ENCODE measurements at regions not wholly inside any gene's neighbourhood (a gene's known extent, or its start where the extent isn't known, plus 50 kb on each side); places are given as distances from the start of the nearest gene placed in this dataset.

DNA sequence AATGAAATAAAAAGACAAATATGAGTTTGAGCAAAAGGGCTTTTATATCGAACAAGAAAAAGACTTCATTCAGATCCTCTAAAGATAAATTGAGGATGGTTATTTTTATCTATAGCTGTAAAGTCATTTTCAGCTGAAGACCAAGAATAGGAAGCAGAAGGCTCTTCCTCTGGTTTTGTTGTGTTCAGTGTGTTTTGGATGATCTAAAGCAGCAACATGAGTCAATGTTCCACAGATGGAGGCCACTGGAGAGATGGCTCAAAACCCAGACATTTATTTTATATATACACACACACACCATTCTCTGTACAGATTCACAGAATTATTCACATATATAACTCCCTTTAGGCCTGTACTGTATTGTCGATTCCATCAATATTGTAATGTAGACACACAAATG is 424.3 kb downstream of the MBD2 start:
- no peak for DNase-seq

DNA sequence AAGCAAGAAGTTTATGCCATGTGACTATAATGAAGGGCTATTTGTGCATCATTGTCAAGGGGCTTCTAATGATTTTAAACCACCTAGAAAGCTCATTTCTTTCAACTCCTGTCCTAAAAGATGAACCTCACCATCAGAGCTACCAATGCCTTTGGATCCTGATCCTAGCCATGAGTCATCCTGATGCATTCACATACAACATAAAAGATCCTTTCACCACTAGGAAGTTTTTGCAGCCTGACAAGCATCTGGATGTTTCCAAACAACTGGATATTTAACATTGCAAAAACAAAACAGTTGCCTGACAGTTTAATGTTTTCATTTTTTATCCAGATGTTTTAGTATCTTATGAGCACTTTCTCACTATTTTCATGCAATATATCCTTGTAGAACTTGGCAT is 425.3 kb downstream of the MBD2 start:
- no peak for DNase-seq

DNA sequence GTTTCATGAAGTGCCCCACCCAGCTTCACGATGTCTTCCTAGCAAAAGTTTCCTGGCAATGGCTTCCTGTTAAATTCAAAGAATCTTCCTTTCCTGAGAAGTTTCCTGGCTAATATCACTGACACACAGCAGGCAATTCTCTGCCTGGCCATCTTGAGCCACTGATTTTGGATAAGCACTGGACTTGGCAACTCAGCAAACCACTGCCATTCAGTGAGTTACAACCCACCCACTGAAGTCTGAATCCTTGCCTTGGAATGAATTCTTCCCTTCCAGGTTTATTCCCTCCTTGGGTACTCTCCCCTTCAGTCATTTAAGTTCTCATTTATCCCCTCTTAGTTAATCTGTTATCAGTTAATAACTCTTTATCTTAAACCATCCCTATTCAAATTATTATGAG is 426.0 kb downstream of the MBD2 start:
- no peak for DNase-seq

DNA sequence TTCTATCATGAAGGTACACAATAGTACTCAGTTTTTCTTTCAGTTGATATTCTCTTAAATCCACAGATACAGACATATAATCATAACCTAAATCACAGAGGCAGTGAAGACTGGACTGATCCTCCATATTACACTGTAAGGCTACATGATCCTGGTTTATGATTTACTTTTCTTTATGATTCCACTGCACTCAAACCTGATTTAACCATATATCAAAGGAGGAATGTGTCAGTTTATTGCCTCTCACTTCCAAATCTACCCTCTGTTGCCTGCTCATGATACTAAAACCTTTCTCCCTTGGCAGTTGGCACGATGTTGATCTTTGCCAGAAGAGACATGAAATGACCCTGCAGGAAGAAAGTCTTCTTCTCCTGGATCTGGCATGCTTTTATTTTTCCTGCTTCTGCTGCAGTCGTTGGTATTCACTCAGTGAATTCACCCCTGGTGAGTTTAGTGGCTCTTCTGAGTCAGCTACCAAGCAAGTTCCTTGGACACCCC is 426.4 kb downstream of the MBD2 start:
- DNase-seq, result no peak

DNA sequence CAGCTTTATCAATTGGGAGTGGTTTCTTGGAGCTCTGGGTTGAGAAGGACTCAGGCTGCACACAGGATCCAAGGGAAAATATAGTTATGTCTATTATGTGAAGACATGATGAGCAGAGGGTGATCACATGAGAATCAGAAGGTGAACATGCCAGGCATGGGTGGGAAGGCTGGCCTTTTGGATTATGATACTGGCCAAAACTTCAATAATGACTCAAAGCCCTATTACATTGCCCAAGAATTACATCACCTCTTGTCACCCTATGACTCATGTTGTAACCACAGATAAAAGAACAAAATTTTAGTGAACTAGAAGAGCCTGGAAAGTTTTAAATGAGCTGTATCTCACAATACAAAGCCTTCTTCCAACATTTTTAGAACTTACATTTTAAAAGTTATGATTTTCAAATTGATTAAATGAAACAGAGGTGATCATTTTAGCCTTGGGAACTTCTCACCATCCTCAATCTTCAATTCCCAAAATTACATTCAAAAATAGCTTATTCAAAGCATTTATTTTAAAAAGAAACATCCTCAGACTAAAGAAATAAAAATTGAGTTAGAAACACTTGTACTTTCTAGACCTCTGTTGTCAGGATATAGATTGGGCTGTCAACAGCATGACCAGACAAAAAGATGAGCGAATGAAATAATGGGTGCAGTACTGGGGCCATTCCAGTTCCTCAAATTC is 428.3 kb downstream of the MBD2 start:
- DNase-seq, result no peak

DNA sequence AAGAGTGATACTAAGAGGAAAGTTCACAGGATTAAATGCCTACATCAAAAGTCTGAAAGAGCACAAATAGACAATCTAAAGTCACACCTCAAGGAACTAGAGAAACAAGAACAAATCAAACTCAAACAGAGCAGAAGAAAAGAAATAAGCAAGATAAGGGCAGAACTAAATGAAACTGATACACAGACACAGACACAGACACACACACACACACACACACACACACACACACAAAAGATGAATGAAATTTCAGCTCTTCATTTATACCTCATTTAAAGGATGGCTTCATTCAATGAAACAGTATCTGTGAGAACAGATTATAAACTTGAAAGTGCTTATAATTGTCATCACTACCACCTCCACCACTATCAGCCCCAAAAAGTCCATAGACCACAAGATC is 428.9 kb downstream of the MBD2 start:
- DNase-seq, result no peak

DNA sequence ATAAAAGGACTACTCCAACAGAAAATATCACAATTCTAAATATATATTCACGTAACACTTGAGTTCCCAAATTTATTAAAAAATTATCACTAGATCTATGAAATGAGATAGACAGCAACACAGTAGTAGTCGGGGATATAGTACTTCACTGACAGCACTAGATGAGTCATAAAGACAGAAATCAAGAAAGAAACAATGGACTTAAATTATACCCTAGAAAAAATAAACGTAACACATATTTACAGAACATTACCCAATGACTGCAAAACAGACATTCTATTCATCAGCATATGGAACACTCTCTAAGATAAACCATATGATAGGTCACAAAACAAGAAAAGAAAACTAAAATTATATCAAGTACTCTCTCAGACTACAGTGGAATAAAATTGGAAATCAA is 429.4 kb downstream of the MBD2 start:
- no peak for DNase-seq

DNA sequence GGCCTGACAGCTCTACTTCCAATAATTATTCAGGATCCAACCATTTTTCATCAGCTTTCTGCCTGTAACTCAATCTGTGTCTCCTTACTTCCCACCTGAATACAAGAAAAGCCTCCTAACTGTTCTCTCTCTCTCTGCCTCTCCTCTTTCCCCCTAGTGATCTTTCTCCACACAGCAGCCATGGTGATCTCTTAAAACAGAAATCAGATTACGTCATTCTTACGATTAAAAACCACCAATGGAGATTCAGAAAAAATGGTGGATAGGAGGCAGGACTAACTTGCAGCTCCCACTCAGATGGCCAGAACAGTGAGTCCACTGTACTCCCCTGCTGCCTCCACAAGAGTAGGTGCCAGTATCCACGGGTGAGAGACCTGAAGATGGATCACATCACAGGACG is 431.7 kb downstream of the MBD2 start:
- no peak for DNase-seq

DNA sequence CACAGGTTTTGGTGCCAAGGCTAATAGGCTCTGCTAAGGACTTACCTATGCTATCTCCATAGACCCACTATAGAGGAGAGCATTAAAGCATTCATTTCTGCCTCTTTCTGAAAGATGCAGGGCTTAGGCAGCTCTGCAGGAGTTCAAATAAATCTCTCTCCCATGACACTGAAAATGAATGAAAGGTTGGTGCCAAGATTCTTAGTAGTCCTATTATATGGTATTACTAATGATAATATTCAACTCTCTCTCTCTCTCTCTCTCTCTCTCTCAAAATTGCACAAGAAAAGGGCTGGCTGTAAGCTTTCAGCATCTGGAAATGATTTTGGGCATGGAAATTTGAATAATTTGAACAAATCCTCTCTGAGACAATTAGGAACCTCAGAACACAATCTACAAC is 433.7 kb downstream of the MBD2 start:
- no peak for DNase-seq

DNA sequence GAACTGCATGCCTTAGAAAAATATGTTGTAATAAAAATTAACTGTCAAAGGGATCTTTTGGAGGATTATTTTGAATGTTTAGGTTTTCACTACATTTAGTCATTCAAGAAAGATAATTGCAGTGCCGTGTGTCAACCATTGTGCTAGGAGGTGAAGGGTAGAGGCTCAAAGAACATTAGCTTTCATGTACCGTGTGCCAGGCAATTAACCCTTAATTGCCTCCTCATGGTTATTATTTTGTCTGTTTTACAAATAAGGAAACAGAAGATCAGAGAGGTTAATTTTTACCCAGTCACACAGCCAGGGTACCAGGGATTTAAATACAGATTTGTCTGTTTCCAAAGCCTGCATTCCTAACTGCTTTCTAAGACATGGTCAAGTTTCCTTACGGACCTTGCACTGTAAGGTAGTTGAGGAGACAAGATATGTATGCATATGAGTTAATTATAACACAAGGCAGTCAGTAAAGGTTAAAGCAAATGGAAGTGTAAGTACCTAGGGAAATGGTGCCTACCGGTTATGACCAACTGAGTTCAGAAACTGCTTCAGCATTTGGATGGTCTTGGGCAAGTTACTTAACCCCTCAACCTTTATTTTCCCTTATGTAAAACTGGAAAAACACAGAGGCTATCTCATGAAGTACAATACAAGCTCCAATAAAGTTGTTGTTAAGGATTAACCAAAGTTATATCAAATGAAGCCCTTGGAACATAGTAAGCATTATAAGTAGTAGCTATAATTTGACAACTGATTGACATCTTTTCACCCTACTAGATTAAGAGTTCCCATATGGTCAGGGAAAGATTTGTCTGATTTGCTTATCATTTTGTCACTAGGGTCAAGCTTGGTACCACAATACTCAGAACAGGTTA is 434.9 kb downstream of the MBD2 start:
- DNase-seq, result no peak

DNA sequence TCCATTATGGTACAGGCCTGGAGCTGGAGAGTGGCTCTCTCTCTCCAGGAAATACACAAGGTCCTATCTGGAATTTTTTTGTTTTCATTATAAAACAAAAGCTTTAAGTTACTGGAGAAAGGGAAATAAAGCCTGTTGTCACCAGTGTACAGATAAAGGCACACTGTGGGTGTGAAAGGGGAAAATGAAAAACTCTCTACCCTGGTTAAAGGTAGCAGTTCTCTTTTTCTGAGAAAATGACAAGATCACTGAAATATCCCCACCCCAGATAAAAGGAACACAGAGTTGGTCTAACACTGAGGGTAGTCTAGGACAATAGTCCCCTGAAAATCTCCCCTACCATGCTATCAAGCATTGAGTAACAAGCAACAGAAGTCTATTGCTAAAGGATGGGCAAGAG is 438.7 kb downstream of the MBD2 start:
- DNase-seq, result no peak

DNA sequence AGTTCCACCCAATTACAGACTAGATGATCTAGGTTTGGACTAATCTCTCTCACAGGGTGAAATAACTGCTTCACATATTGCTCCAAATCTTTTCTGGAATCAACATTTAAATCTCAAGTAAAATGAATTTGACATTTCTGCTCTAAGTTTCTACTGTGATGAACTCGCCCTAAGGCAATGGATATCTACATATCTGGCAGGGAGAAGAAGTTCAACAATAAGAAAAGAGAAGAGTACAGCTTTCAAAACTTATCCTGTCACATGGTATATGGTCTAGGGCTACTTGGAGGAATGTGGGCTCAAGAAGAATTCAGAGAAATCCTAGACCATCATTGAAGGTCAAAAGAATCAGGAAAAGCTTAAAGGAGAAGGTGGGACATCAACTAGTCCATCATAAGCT is 440.2 kb downstream of the MBD2 start:
- DNase-seq, result no peak

DNA sequence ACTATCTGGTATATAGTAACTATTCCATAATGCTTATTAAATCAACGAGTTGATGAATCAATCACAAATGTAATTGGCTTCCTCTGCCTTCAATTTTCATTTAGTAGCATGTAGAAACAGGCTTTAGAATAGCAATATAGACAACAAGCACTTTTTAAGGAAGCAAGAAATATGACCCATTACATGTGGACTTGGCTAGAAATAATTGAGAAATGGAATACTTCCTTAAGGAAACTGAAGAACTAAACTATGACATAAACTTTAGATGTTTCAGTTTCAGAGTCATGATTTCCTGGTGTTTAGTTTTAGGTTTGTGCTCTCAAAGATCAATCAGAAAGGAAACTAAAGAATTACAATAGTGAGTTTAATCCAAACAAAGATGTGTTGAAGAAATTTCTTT is 443.8 kb downstream of the MBD2 start:
- DNase-seq, result no peak

DNA sequence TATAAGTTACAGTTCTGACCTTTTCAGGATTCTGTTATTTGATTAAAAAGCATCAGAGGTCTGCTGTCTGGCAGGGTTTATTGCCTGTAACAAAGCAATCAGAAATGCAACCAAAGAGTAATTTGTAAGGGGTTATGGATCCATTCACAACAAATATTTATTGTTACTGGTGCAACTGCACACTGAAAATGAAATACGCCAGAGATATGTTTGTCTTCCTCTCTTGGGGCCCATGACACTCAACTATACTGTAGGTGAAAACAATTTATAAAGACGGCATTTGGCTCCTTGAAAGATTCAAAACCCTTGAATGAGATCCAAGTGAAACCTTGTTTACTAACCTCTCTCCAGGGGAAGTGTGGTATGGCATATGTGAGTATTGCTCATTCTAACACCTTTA is 452.2 kb downstream of the MBD2 start:
- DNase-seq, result no peak

DNA sequence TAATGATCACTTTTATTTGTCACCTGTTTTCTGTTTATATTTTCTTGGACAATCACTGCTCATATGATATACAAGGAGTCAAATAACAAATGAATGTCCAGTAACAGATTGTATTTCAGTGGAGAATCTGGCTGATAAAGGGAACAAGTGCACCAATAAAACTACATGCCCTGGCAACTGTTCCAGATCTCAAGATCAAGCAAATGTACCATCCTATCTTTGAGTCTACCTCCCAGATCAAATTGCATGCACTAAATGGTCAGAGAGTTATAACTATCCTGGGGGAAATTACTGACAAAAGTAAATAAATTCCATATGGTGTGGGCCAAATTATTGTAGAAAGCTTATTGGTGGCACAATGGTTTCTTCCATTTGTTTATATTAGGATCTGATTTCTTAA is 452.8 kb downstream of the MBD2 start:
- DNase-seq, result no peak

DNA sequence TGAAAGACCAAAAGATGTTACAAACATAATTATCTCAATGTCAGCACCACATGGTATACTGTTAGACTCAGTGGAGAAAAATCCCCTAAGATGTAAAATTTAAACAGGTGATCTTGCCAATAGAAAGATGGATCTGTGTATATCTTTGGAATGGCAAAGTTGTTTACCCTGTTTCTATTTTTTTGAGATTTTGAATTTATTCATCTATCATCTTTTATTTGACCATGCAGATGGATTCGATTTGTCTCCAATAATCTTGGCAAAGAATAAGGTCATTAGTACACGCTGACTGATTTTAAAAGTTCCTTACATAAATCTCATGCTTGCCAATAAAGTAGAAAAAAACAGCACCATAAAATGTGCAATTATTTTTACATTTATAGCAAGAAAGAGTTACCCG is 459.3 kb downstream of the MBD2 start:
- DNase-seq, result no peak

DNA sequence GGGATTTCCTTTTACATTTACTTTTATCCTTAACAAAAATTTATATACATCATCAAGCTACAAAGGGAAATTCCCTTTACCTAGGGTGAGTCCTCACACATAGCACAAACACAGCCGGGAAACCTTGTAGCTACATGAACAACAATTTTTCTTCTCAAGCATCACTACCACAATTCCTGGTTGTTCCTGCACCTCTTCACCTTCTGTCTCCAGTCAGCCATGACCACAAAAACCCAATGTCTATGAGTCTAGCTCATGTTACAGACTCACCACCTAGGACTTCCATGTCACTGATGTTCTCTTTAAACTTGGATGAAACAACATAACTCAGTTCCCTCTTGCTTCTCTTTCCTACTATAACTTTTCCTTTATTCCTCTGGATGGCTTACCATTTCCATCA is 460.4 kb downstream of the MBD2 start:
- DNase-seq, result no peak

DNA sequence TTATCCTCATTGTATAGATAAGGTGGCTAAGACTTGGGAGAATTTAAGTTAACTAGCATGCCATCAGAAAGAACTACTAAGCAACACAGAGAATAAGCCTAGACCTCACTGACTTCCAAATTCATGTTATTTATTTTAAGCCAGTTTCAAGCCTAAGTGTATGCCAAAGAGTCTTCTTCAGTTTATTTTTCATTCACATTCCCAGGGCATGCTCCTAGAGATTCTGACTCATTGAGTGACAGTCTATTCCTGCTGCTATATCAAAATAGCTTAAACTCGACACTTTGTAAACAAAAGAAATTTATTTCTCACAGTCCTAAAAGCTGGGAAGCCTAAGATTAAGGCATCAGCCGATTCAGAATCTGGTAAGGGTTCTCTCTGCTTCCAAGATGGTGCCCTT is 467.1 kb downstream of the MBD2 start:
- no peak for DNase-seq

DNA sequence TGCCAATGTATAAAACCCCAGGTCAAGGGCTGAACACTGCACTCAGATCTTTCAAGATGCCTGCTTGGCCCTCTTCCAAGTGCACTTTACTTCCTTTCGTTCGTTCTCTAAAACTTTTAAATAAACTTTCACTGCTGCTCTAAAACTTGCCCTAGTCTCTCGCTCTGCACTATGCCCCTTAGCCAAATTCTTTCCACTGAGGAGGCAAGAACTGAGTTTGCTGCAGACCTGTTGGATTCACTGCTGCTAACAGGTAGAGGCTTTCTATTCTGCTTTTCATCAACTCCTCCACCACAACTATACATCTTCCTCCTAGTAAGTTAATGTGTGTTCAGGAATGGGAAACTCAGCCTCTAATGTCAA is 467.9 kb downstream of the MBD2 start:
- no peak for DNase-seq

DNA sequence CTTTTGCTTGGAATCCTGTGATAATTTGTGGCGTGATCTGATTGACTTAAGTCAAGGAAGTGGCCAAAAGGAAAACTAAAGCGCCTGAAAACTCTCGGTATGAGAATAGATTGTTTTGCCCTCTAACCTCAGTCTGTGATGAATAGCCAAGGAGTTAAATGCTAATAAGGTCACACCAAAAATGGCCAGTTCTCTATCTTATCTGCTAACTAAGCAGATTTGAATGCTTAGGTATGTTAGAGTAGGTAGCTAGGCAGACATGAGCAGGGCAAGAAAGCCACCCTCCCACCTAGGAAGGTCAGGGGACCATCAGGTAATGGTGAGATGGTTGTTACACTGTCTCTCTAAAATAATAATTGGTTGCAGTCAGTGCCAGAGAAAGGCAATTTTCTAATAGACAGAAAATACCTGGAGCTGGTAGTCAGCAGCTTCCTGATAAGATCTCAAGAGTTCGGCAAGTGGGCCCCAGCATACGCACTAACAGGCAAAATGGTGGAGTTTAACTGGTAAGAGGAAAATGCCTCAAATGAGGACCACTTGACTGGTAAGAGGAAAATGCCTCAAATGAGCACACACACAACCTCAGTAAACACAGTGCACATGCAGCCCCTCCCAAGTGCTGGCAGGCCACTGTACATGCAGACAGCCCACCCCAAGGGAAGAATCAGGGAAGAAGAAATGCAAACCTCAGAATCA is 468.4 kb downstream of the MBD2 start:
- DNase-seq, result no peak

DNA sequence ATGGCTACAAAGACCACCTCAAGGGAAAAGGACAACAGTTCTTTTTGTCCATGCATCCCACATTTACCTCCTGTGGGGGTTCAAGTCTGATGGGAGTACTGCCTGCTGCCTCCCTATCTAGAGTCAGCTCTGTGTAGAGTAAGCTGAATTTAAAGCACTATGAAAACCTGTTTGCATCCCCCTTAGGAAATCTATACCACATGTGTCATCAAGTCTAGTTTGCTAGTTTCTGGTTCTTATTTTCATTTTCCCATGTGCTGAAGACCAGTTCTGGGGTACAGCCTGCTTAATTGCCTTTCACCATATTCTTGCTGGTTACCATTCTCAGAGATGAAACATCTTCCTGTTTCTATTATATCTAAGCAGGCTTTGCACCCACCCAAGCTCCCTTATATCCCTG is 470.3 kb downstream of the MBD2 start:
- no peak for DNase-seq

DNA sequence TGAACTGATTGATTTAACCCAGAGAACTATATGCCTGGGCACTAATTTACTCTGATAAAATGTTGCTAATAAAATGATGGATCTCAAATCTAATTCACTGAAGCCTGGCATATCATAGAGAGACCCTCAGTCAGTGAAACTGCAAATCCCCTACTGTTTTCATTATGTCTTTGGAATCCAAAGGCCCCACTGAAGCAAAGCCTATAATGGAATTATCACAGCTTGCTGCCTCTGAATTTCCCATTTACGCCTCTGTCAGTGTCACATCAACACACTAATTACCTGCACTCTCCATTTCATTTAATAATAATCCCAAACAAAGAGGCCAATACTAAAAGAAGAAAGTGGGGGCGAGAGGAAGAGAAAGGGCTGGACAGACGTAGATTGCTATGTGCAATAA is 470.9 kb downstream of the MBD2 start:
- no peak for DNase-seq

DNA sequence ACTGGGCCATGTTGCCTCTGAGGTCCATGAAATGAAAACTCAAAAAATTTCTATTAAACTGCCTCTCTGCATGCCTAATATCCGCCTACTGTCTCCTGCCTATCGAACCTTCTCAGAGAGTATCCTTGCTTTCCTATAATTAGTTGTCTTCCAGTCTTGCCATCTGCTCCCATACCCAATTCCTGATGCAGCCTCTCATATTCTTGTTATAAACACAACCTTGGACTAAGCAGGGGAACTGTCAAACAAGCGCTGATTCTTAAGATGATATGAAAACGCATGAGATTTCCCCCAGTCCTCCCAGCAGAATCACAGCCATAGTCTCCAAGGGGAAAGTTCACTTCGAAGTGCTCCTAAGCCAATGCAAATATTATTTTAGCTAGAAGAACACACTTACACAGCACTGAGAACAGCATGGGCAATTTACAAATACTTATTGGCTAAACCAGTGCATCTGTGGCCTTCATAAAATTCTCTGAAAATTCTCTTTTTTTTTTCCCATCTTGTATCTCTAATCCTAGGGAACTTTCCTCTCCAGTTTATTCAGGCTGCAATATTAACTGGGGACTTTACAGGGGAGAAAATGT is 471.6 kb downstream of the MBD2 start:
- DNase-seq, result no peak

DNA sequence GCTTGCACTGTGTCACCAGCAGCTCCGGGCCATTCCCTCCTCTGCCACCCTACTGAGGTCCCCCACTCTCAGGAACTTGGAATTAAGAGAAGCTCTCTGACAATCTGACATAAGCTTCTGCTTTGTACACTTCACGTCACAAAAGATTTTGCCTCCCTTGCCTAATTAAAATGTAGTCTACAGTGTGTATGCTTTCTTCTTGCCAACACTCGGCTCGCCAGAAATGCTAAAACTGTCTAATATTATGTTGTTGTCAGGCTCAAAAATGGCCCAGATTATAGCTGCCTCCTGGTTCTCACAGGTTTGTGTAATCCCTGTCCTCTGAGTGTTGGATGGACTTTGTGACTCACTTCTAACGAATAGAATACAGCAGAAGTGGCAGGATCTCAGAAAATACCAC is 474.7 kb downstream of the MBD2 start:
- DNase-seq, result no peak
